ENCODE measurements at regions not wholly inside any gene's neighbourhood (a gene's known extent, or its start where the extent isn't known, plus 50 kb on each side); places are given as distances from the start of the nearest gene placed in this dataset.

DNA sequence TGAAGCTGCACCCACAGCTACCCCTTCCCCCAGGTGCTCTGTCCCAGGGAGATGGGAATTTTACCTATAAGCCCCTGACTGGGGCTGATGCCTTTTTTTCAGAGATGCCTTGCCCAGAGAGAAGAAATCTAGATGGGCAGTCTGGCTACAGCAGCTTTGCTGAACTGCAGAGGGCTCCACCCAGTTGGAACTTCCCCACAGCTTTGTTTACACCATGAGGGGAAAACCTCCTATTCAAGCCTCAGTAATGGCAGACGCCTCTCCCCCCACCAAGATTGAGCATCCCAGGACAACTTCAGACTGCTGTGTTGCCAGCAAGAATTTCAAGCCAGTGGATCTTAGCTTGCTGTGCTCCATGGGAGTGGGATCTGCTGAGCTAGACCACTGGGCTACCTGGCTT, 122.6 kb upstream of the MOCS1 start:
- DNase-seq = no peak
- Histone ChIP-seq H3K36me3 (ENCODE audit: low read depth) (no peaks in the 10 kb centered on the region), H3K9me3 (ENCODE audit: insufficient read depth, low read depth) (no peaks in the 10 kb centered on the region), H3K27me3 (ENCODE audit: insufficient read depth, low read depth) (no peaks in the 10 kb centered on the region), H3K4me2 (no peak overlapping the region), H3K4me1 (replicated peaks; ENCODE audit: insufficient read depth) (no peaks in the 10 kb centered on the region), H4K20me1 (ENCODE audit: insufficient read depth) (no peaks in the 10 kb centered on the region), H2AFZ (no peak overlapping the region), H3K27ac (no peak overlapping the region), H3K9me2 (ENCODE audit: insufficient read depth) (no peaks in the 10 kb centered on the region), H3K4me3 (no peak overlapping the region), H3F3A (ENCODE audit: insufficient read depth, low read depth) (no peaks in the 10 kb centered on the region), H3K79me2 (ENCODE audit: low read depth) (no peaks in the 10 kb centered on the region)
- no TSS peak for BruUV-seq (replicated peaks)
- TF ChIP-seq EZH2 (IDR thresholded peaks at IDR 0.05; ENCODE audit: low read depth) (no peak), CTCF (conservative IDR thresholded peaks at IDR 0.05) (no peak)
- intact Hi-C loops (cut with micrococcal nuclease; ENCODE audit: unreplicated experiment) = no loop called here
- ChIA-PET CTCF (no interaction called here), POLR2A (ENCODE audit: unreplicated experiment) (no interaction called here)

DNA sequence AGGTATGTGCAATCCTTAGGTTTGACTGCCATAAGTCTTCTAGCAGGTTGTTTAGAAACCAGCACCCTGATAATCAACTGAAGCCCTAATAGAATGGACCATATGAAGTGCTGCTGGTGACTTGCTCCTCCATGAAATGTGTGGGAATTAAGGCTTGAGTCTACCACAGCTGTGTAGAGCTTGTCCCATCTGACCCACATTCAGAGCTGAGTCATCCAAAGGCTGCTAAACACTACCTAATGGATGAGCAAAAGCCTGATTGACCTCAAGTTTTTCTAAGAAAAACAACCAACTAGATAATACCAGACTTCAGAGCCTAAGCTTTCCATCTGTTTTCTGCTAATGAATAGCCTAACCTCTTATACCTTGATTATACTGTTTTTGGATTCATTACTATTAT, 120.3 kb upstream of the MOCS1 start:
- no TSS peak for BruUV-seq (replicated peaks)
- ChIA-PET CTCF (no interaction called here), POLR2A (ENCODE audit: unreplicated experiment) (no interaction called here)
- H3F3A ChIP-seq (ENCODE audit: insufficient read depth, low read depth) = no peaks in the 10 kb centered on the region
- no peak for DNase-seq
- H3K9me2 ChIP-seq (ENCODE audit: insufficient read depth) = no peaks in the 10 kb centered on the region
- no peak overlapping the region for H3K4me2 ChIP-seq
- no peaks in the 10 kb centered on the region for H3K79me2 ChIP-seq (ENCODE audit: low read depth)
- no peaks in the 10 kb centered on the region for H3K36me3 ChIP-seq (ENCODE audit: low read depth)
- no peak overlapping the region for H3K27ac ChIP-seq
- no peak overlapping the region for H3K4me3 ChIP-seq
- no peaks in the 10 kb centered on the region for H3K9me3 ChIP-seq (ENCODE audit: insufficient read depth, low read depth)
- H4K20me1 ChIP-seq (ENCODE audit: insufficient read depth) = no peaks in the 10 kb centered on the region
- no peak overlapping the region for H2AFZ ChIP-seq
- no peaks in the 10 kb centered on the region for H3K27me3 ChIP-seq (ENCODE audit: insufficient read depth, low read depth)
- H3K4me1 ChIP-seq (replicated peaks; ENCODE audit: insufficient read depth) = no peaks in the 10 kb centered on the region
- no peak for TF ChIP-seq CTCF (conservative IDR thresholded peaks at IDR 0.05)
- TF ChIP-seq EZH2 (IDR thresholded peaks at IDR 0.05; ENCODE audit: low read depth) = no peak
- intact Hi-C loops (cut with micrococcal nuclease; ENCODE audit: unreplicated experiment) = no loop called here

- Histone ChIP-seq H2AFZ (no peak overlapping the region), H3K4me1 (replicated peaks; ENCODE audit: insufficient read depth) (no peaks in the 10 kb centered on the region), H4K20me1 (ENCODE audit: insufficient read depth) (no peaks in the 10 kb centered on the region), H3K4me2 (no peak overlapping the region), H3K27ac (no peak overlapping the region), H3K27me3 (ENCODE audit: insufficient read depth, low read depth) (no peaks in the 10 kb centered on the region), H3K9me3 (ENCODE audit: insufficient read depth, low read depth) (no peaks in the 10 kb centered on the region), H3F3A (ENCODE audit: insufficient read depth, low read depth) (no peaks in the 10 kb centered on the region), H3K79me2 (ENCODE audit: low read depth) (no peaks in the 10 kb centered on the region), H3K4me3 (no peak overlapping the region), H3K9me2 (ENCODE audit: insufficient read depth) (no peaks in the 10 kb centered on the region), H3K36me3 (ENCODE audit: low read depth) (no peaks in the 10 kb centered on the region)
- TF ChIP-seq EZH2 (IDR thresholded peaks at IDR 0.05; ENCODE audit: low read depth) = no peak
- no peak for TF ChIP-seq CTCF (conservative IDR thresholded peaks at IDR 0.05)
- BruUV-seq (replicated peaks) = no TSS peak
- DNase-seq = no peak
- intact Hi-C loops (cut with micrococcal nuclease; ENCODE audit: unreplicated experiment) = no loop called here
- ChIA-PET POLR2A (ENCODE audit: unreplicated experiment) (no interaction called here), CTCF (no interaction called here)
These were observed 119.9 kb upstream of the MOCS1 start for GRCh38 chr6:40054186-40054585.
